Omental fat pad (tissue), 3 donors: ENCODE measurements at regions not wholly inside any gene's neighbourhood (a gene's known extent, or its start where the extent isn't known, plus 50 kb on each side); places are given as distances from the start of the nearest gene placed in this dataset.

Experiments used
- ATAC-seq: fragments of 150-250 bp; one replicate; pipeline ENCODE4 v1.9.1; 2016; ENCODE audit warnings: mild to moderate bottlenecking, moderate library complexity; ENCODE audit not compliant: low FRiP score
- DNase-seq: peaks from one replicate; pipeline ENCODE4 v3.0.0-alpha.2; 2019; ENCODE audit warnings: low spot score
- CTCF ChIP-seq, 3 donors: fragments of 450-650 bp; IDR thresholded peaks; one replicate each; pipeline ENCODE4 v1.5.1; 2016 to 2017; ENCODE audit warnings: antibody characterized with exemption in 3 of 3, mild to moderate bottlenecking in 3 of 3, moderate library complexity in 2 of 3

- DNase-seq (no peak), ATAC-seq (no peak)
- no peak for TF ChIP-seq CTCF (IDR thresholded peaks at IDR 0.05)
Observed at GRCh38 chr2:8107621-8108378, 574.1 kb upstream of the ID2 start.

- no peak for ATAC-seq
Observed at GRCh38 chr2:8110716-8111115, 571.1 kb upstream of the ID2 start.

GRCh38 chr2:8111193-8111592, 570.7 kb upstream of the ID2 start:
- ATAC-seq = peak; percentile 68
- TF ChIP-seq CTCF (IDR thresholded peaks at IDR 0.05) = no peak
- no peak for DNase-seq

More at GRCh38 chr2:8110716-8111115, 571.1 kb upstream of the ID2 start:
- no peak for DNase-seq
- TF ChIP-seq CTCF (IDR thresholded peaks at IDR 0.05) = no peak

- no peak for DNase-seq
- TF ChIP-seq CTCF (IDR thresholded peaks at IDR 0.05) = no peak
- ATAC-seq = no peak
Observed at GRCh38 chr2:8115456-8115855, 566.4 kb upstream of the ID2 start.

GRCh38 chr2:8115966-8116365, 565.9 kb upstream of the ID2 start:
- DNase-seq (no peak), ATAC-seq (no peak)
- TF ChIP-seq CTCF (IDR thresholded peaks at IDR 0.05) = no peak

GRCh38 chr2:8116661-8117060, 565.2 kb upstream of the ID2 start:
- no peak for TF ChIP-seq CTCF (IDR thresholded peaks at IDR 0.05)
- DNase-seq (no peak), ATAC-seq (no peak)
